DND-41 (cell line): ENCODE measurements at regions not wholly inside any gene's neighbourhood (a gene's known extent, or its start where the extent isn't known, plus 50 kb on each side); places are given as distances from the start of the nearest gene placed in this dataset.

Experiments
- EZH2 ChIP-seq: IDR thresholded peaks from 3 replicates; pipeline ENCODE4 v1.6.1; 2012; ENCODE audit warnings: borderline replicate concordance, low read depth, mild to moderate bottlenecking, moderate library complexity, low read length, inconsistent platforms; ENCODE audit not compliant: severe bottlenecking
- TF ChIP-seq, protein P1 (sequence below): IDR thresholded peaks from 2 replicates; pipeline ENCODE4 v1.5.1; 2012; ENCODE audit warnings: borderline replicate concordance, low read length, moderate library complexity, mild to moderate bottlenecking; ENCODE audit not compliant: poor library complexity, severe bottlenecking; ENCODE audit errors: extremely low read depth

DNA sequence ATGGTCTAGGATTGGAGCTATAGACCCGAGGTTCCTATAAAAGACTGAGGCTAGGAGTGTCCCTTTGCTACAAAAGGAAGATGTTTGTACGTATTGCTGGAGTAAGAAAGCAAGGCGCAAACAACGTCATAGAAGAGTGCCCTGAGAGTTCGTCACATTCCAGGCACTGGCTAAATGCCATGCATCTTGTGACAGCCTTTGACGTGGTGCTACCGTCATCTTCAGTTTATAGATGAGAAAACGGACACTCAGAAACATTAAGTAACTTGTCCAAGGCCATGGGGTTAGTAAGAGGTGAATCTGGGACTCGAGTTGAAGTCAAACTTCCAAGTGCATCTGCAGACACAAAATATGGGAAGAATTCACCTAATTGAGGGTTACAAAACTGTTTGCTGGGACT lies 104.2 kb upstream of the SLC45A1 start:
- TF ChIP-seq, protein P1, sequence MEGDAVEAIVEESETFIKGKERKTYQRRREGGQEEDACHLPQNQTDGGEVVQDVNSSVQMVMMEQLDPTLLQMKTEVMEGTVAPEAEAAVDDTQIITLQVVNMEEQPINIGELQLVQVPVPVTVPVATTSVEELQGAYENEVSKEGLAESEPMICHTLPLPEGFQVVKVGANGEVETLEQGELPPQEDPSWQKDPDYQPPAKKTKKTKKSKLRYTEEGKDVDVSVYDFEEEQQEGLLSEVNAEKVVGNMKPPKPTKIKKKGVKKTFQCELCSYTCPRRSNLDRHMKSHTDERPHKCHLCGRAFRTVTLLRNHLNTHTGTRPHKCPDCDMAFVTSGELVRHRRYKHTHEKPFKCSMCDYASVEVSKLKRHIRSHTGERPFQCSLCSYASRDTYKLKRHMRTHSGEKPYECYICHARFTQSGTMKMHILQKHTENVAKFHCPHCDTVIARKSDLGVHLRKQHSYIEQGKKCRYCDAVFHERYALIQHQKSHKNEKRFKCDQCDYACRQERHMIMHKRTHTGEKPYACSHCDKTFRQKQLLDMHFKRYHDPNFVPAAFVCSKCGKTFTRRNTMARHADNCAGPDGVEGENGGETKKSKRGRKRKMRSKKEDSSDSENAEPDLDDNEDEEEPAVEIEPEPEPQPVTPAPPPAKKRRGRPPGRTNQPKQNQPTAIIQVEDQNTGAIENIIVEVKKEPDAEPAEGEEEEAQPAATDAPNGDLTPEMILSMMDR = no peak
- no peak for TF ChIP-seq EZH2
